Testis (tissue), 2 donors: ENCODE measurements at regions not wholly inside any gene's neighbourhood (a gene's known extent, or its start where the extent isn't known, plus 50 kb on each side); places are given as distances from the start of the nearest gene placed in this dataset.

Experiments used
- POLR2A ChIP-seq: fragments of 450-650 bp; IDR thresholded peaks from one replicate; pipeline ENCODE4 v1.6.1; 2017; ENCODE audit warnings: antibody characterized with exemption, mild to moderate bottlenecking, moderate library complexity
- TF ChIP-seq, protein P1 (sequence below), 3 experiments: fragments of 450-650 bp in 2 of 3; fragments of 200-600 bp in 1 of 3; sonication (generic) in 1 of 3; IDR thresholded peaks; one replicate each; pipeline ENCODE4 v1.5.1; 2016 to 2019; ENCODE audit warnings: antibody characterized with exemption in 3 of 3, mild to moderate bottlenecking in 2 of 3, moderate library complexity in 1 of 3

DNA sequence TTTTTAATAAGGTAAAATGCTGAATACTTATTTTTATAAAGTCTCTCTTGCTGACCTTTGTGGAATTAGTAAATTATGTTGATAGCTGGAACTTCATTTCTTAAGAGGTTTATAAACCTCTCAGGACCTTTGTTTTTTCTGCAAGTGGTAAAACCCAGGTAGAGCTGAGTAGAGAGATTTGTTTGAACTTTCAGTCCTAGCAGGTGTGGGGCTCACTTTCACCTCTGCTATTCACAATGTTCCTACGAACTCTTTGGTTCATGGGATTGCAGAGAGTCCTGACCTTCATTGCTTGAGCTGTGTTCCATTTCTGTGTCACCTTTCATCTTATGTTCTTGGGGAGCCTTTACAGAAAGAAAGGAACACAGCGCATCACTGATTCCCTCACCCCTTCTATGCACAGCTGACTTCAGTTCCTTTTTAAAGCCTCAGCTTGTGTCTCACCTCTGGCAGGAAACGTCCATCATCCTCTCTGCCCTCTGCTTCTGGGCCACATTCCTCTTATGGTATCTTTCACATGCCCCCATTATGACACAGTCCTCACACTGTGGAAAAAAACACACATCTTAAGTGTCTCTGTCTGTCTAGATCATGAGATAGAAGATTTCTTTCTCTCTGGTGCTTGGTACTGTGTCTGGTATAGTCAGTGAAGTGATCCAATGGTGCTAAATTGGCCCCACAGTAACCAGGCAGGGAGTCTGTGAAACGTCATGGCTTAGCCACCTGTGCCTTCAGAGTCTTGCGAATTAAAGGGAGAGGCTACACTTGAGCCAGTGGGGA lies 262.5 kb upstream of the B3GALT2 start:
- no peak for TF ChIP-seq POLR2A
- TF ChIP-seq, protein P1, sequence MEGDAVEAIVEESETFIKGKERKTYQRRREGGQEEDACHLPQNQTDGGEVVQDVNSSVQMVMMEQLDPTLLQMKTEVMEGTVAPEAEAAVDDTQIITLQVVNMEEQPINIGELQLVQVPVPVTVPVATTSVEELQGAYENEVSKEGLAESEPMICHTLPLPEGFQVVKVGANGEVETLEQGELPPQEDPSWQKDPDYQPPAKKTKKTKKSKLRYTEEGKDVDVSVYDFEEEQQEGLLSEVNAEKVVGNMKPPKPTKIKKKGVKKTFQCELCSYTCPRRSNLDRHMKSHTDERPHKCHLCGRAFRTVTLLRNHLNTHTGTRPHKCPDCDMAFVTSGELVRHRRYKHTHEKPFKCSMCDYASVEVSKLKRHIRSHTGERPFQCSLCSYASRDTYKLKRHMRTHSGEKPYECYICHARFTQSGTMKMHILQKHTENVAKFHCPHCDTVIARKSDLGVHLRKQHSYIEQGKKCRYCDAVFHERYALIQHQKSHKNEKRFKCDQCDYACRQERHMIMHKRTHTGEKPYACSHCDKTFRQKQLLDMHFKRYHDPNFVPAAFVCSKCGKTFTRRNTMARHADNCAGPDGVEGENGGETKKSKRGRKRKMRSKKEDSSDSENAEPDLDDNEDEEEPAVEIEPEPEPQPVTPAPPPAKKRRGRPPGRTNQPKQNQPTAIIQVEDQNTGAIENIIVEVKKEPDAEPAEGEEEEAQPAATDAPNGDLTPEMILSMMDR (IDR thresholded peaks at IDR 0.05) = no peak
